SK-N-SH treated with all-trans-retinoic acid at 6 μM for 48 hours (cell line): ENCODE measurements at regions not wholly inside any gene's neighbourhood (a gene's known extent, or its start where the extent isn't known, plus 50 kb on each side); places are given as distances from the start of the nearest gene placed in this dataset.

Source experiments
- ATAC-seq: fragments of 200-7000 bp; cut with Tn5 transposase; 3 replicates; pipeline ENCODE4 v1.9.1; 2020; ENCODE audit warnings: mild to moderate bottlenecking, moderate library complexity
- ARNTL ChIP-seq: fragments of 450-650 bp; formaldehyde crosslinking; IDR thresholded peaks from 2 replicates; pipeline ENCODE4 v1.5.0; 2020; ENCODE audit warnings: low read depth, mild to moderate bottlenecking, moderate library complexity, borderline replicate concordance
- CREB5 ChIP-seq: fragments of 250-450 bp; sonication (Bioruptor Pico); IDR thresholded peaks from 2 replicates; pipeline ENCODE4 v1.5.1; 2020; ENCODE audit warnings: low read depth, mild to moderate bottlenecking, moderate library complexity
- CSDC2 ChIP-seq: fragments of 250-450 bp; sonication (Bioruptor Pico); IDR thresholded peaks from 2 replicates; pipeline ENCODE4 v1.5.0; 2020; ENCODE audit warnings: mild to moderate bottlenecking, moderate library complexity
- CSRNP3 ChIP-seq: fragments of 250-450 bp; sonication (Bioruptor Pico); IDR thresholded peaks from 2 replicates; pipeline ENCODE4 v1.5.1; 2021; ENCODE audit warnings: mild to moderate bottlenecking, moderate library complexity
- ESRRG ChIP-seq: fragments of 250-450 bp; sonication (Bioruptor Pico); IDR thresholded peaks from 2 replicates; pipeline ENCODE4 v1.6.1; 2021; ENCODE audit warnings: mild to moderate bottlenecking
- GLIS3 ChIP-seq: fragments of 250-450 bp; sonication (Bioruptor Pico); IDR thresholded peaks from 2 replicates; pipeline ENCODE4 v1.5.0; 2020; ENCODE audit warnings: mild to moderate bottlenecking, moderate library complexity
- ISL1 ChIP-seq: fragments of 250-450 bp; sonication (Bioruptor Pico); IDR thresholded peaks from 2 replicates; pipeline ENCODE4 v2.1.2; 2022; ENCODE audit warnings: mild to moderate bottlenecking, moderate library complexity
- OSR1 ChIP-seq: fragments of 250-450 bp; sonication (Bioruptor Pico); IDR thresholded peaks from 2 replicates; pipeline ENCODE4 v1.8.0; 2022; ENCODE audit warnings: moderate library complexity, mild to moderate bottlenecking, inconsistent platforms
- PATZ1 ChIP-seq: fragments of 250-450 bp; sonication (Bioruptor Pico); IDR thresholded peaks from 2 replicates; pipeline ENCODE4 v1.8.0; 2020; ENCODE audit warnings: mild to moderate bottlenecking, moderate library complexity, borderline replicate concordance
- POU6F1 ChIP-seq: fragments of 250-450 bp; sonication (Bioruptor Pico); IDR thresholded peaks from 2 replicates; pipeline ENCODE4 v1.8.0; 2021; ENCODE audit warnings: low read depth, mild to moderate bottlenecking, moderate library complexity, borderline replicate concordance
- PPARA ChIP-seq: fragments of 250-450 bp; sonication (Bioruptor Pico); IDR thresholded peaks from 2 replicates; pipeline ENCODE4 v1.5.0; 2020; ENCODE audit warnings: mild to moderate bottlenecking, borderline replicate concordance
- RARB ChIP-seq: fragments of 250-450 bp; sonication (Bioruptor Pico); IDR thresholded peaks from 2 replicates; pipeline ENCODE4 v1.8.0; 2021; ENCODE audit warnings: mild to moderate bottlenecking, moderate library complexity
- SNAI2 ChIP-seq: fragments of 250-450 bp; sonication (Bioruptor Pico); IDR thresholded peaks from 2 replicates; pipeline ENCODE4 v1.5.0; 2020; ENCODE audit warnings: mild to moderate bottlenecking, moderate library complexity
- TCF4 ChIP-seq: fragments of 250-450 bp; sonication (Bioruptor Pico); IDR thresholded peaks from 2 replicates; pipeline ENCODE4 v1.8.0; 2021; ENCODE audit warnings: mild to moderate bottlenecking, moderate library complexity, borderline replicate concordance
- TOX ChIP-seq: fragments of 250-450 bp; sonication (Bioruptor Pico); IDR thresholded peaks from 2 replicates; pipeline ENCODE4 v1.8.0; 2021; ENCODE audit warnings: mild to moderate bottlenecking, moderate library complexity, borderline replicate concordance
- TSHZ2 ChIP-seq: fragments of 250-450 bp; sonication (Bioruptor Pico); IDR thresholded peaks from 2 replicates; pipeline ENCODE4 v1.5.0; 2020; ENCODE audit warnings: mild to moderate bottlenecking, moderate library complexity
- ZC3H10 ChIP-seq: fragments of 250-450 bp; sonication (Bioruptor Pico); IDR thresholded peaks from 2 replicates; pipeline ENCODE4 v1.5.1; 2021; ENCODE audit warnings: mild to moderate bottlenecking, moderate library complexity
- ZFP3 ChIP-seq: fragments of 250-450 bp; sonication (Bioruptor Pico); IDR thresholded peaks from 2 replicates; pipeline ENCODE4 v1.5.0; 2020; ENCODE audit warnings: mild to moderate bottlenecking, moderate library complexity
- ZFP30 ChIP-seq: fragments of 450-650 bp; formaldehyde crosslinking; IDR thresholded peaks from 2 replicates; pipeline ENCODE4 v1.5.0; 2022; ENCODE audit warnings: mild to moderate bottlenecking, moderate library complexity
- ZNF565 ChIP-seq: fragments of 450-650 bp; formaldehyde crosslinking; conservative IDR thresholded peaks from 2 replicates; pipeline ENCODE4 v1.5.0; 2020; ENCODE audit warnings: low read depth, mild to moderate bottlenecking, moderate library complexity
- ZNF8 ChIP-seq: fragments of 450-650 bp; formaldehyde crosslinking; IDR thresholded peaks from 2 replicates; pipeline ENCODE4 v1.5.0; 2020; ENCODE audit warnings: mild to moderate bottlenecking, moderate library complexity

GRCh38 chr10:130968511-130968910 is 343.0 kb downstream of the TCERG1L start:
- no peak for ATAC-seq
- TF ChIP-seq RARB (CRISPR knock-in tag), result no peak
- no peak for TF ChIP-seq POU6F1 (CRISPR knock-in tag)
- no peak for TF ChIP-seq ZNF8 (CRISPR knock-in tag)
- TF ChIP-seq ZC3H10, result no peak
- no peak for TF ChIP-seq ZFP3
- no peak for TF ChIP-seq PATZ1
- TF ChIP-seq ISL1 (CRISPR knock-in tag), result no peak
- no peak for TF ChIP-seq PPARA (CRISPR knock-in tag)
- no peak for TF ChIP-seq CSRNP3 (CRISPR knock-in tag)
- no peak for TF ChIP-seq ESRRG (CRISPR knock-in tag)
- TF ChIP-seq ZNF565, result no peak
- TF ChIP-seq ARNTL (CRISPR knock-in tag), result no peak
- no peak for TF ChIP-seq ZFP30
- no peak for TF ChIP-seq SNAI2 (CRISPR knock-in tag)

GRCh38 chr10:130968964-130969363 is 342.6 kb downstream of the TCERG1L start:
- no peak for TF ChIP-seq OSR1 (CRISPR knock-in tag)
- no peak for TF ChIP-seq TSHZ2
- no peak for TF ChIP-seq CREB5 (CRISPR knock-in tag)
- TF ChIP-seq TCF4, result no peak
- TF ChIP-seq ESRRG (CRISPR knock-in tag), result no peak
- no peak for TF ChIP-seq ZNF565
- no peak for TF ChIP-seq ZFP30
- no peak for TF ChIP-seq TOX (CRISPR knock-in tag)
- TF ChIP-seq ZC3H10, result no peak
- TF ChIP-seq CSDC2, result no peak
- TF ChIP-seq PATZ1, result no peak
- TF ChIP-seq ZFP3, result no peak
- no peak for TF ChIP-seq ARNTL (CRISPR knock-in tag)
- no peak for TF ChIP-seq SNAI2 (CRISPR knock-in tag)
- no peak for ATAC-seq

- no peak for ATAC-seq
- TF ChIP-seq SNAI2 (CRISPR knock-in tag) (no peak), ZFP3 (no peak), TSHZ2 (no peak), ZFP30 (no peak), OSR1 (CRISPR knock-in tag) (no peak), GLIS3 (CRISPR knock-in tag) (no peak), CSRNP3 (CRISPR knock-in tag) (no peak), ESRRG (CRISPR knock-in tag) (no peak), ZNF8 (CRISPR knock-in tag) (no peak), ISL1 (CRISPR knock-in tag) (no peak), ZC3H10 (no peak), ZNF565 (no peak)
These were observed 341.8 kb downstream of the TCERG1L start for GRCh38 chr10:130969700-130970099.
